ENCODE measurements at regions not wholly inside any gene's neighbourhood (a gene's known extent, or its start where the extent isn't known, plus 50 kb on each side); places are given as distances from the start of the nearest gene placed in this dataset.

DNA sequence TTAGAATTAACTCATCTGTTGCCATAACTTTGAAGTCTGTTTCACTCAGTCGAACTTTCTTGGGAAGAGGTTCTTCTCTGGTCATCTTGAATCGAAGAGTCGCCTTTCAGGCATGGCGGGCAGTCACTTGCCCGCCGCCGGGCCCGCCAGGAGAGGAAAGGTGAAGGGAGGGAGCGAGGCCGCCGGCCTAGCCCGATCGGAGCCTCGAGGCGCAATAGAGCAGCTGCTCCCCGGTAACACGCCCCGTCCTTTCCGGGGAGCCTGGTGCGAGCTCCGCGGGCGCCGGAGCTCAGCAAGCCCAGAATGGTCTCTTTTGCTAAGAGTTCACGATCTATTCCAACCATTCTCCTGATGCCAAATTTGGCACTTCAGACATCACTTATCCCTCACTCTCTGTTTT is 591.8 kb downstream of the TFAP2B start:
- DNase-seq (ENCODE audit: low spot score): no peak

GRCh38 chr6:51411496-51412125 is 592.9 kb downstream of the TFAP2B start:
- no peak for DNase-seq (ENCODE audit: low spot score)

DNA sequence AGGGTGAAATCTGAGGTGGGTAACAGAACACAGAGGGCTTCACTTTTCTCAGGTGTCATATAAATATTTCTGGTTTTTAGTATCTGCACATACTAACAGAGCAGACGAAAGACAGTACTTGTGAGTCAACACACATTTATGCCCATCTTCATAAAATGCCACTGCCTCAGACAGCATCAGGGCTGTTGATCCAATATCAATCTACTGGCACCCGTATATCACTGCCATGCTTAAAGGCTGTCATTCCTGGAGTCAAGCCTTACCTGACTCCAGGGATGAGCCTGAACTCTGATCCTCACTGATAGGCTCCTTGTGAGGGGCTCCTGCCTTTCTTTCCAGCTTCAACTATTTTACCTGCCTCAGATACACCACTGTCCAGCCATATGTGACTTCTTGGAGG is 595.7 kb downstream of the TFAP2B start:
- DNase-seq (ENCODE audit: low spot score): no peak

DNA sequence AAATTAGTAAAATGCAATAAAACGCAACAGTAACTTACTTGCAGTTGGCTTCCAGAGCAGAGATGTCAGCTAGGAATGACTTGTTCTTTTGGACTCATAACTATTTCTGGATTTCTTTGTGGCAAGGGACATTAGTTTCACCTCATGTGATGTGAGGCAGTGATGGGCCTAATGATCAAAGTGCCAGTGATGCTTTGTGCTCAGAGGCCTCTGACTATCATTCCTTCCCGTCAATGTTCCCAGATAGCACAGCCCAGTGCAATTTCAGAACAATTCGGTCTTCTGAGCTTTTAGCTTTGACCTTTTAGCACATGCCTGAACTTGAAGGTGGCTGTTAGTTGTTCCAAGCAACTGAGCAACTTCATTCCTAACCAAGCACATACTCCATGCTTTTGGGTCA is 596.8 kb downstream of the TFAP2B start:
- DNase-seq (ENCODE audit: low spot score): no peak

- no peak for DNase-seq (ENCODE audit: low spot score)
Measured at GRCh38 chr6:51429017-51429712, 610.5 kb downstream of the TFAP2B start.

DNA sequence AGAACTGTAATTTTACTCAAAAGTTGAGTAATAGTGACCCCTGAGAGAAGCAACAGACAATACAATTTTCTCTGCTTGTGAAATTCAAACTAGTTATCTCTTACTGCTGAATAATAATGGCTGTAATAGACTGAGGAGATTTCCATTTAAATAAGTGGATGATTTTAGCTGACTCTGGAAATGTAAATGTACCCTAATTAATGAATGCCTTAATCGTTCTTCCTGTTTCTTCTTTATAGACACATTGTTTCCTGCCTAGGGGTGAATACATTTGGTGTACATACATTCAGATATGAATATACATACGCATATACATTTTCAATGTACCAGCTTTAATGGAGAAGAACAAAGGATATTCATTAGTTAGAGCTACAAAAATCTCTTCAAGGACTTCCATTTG is 611.9 kb downstream of the TFAP2B start:
- DNase-seq (ENCODE audit: low spot score): no peak

DNA sequence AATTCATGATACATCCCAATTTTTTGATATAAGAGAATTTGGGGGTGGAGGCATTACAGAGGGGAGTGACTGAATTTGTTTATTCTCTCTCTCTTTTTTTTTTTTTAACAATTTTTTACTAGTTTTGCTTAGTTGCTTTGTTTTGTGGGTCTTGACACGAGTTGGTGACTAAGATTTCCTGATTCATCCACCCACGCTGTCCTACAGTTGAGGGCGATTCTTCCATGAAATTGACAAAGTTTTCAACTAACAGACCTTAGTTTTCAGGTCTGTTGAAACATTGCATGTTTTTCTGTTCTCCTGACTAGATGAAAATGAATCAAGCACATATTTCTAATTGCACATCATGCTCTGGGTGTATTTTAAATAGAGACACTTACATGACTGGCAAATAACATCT is 613.8 kb downstream of the TFAP2B start:
- no peak for DNase-seq (ENCODE audit: low spot score)

- DNase-seq (ENCODE audit: low spot score): no peak
Measured at GRCh38 chr6:51450248-51450957, 631.7 kb downstream of the TFAP2B start.

DNA sequence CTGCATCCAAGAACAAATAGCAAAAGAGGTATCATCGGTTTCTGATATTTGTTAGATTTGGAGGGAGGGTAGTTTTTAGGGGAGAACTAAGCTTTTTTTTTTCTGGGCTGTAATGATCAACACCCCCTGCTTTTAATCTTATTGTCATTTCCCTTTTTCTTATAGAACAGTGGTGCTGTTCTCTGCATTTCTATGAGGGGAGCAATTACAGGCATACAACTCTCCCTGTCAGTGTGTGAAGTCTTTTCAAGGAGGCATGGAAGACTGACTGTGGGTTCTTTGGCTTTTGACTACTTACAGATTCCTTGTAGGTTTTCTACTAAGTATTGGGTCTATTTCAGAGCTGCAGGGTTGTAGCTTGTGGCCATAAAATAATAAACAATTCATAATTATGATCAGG is 632.3 kb downstream of the TFAP2B start:
- DNase-seq (ENCODE audit: low spot score): no peak

DNA sequence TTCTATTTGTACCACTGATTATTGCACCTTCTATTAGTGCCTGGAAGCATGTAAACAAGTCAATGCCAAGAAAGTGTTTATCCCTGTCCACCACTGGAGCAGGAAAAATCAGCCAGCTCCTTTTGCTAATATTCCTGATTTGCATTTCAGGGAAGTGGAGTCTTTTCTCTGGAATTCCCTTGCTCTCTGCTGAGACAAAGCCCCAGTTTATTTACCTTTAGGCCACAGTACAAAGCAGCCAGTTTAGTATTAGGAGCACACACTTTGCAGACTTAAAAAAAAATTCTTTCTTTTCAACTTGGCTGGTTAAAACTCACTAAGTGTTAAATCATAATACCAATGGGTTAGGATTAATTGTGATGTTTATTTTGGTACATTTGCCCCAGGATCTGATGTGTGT is 631.1 kb downstream of the PKHD1 start:
- no peak for DNase-seq (ENCODE audit: low spot score)

- DNase-seq (ENCODE audit: low spot score): no peak
Measured at GRCh38 chr6:51459958-51460357, 627.5 kb downstream of the PKHD1 start.

DNA sequence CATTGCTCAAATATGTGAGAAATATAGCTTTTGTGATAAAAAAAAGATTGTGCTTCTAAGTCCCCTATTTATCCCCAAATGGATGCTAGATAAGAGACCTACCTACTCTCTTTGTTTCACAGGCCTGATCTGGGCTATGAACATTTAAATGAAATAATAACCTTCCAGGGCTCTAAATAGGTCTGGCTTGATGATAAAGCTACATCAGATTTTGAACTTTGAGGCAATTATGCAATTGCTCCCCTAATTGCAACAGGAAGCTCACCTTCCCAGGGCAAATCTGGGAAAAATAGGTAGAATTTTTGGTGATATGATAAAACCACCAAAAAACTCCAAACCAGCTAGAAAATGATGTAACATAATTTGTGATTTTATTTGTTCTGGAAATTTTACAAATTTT is 624.5 kb downstream of the PKHD1 start:
- no peak for DNase-seq (ENCODE audit: low spot score)

- DNase-seq (ENCODE audit: low spot score): no peak
Measured at GRCh38 chr6:51463321-51463720, 624.1 kb downstream of the PKHD1 start.

DNA sequence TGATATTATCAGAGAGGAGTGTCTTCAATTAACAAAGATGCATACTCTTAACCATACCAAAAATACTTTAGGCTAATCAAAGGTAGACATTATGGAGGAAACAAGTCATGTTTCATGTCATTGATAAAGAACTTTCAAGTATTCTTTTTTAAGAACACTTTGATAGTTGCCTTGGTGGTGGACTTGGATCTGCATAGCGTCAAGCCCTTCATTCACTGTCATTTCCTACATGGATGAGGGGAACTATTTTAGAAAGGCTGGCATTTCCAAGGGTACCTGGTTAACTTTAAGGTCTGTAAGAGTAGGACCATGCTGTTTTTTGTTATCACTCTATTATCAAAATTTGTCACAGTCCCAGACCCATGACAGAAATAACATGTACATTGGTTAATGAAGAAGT is 622.5 kb downstream of the PKHD1 start:
- DNase-seq (ENCODE audit: low spot score): no peak

DNA sequence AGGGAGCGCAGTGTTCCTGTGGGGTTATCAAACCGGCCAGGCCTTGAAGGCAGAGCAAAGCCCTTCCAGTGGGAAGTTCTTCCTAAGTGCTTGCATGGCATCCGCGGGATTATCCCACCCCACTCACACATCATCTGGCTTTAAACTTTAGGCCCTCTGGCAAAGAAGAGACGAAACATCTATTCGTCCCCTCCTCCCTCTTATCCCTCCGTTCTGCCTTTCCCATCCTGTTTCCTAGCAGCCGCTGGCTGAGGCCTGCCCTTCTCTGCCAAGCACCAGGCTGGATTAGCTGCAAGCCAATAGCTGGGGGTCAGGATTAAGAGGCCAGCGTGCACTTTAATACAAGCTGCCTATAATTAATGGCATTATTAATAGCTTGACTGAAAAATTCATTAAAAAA is 621.0 kb downstream of the PKHD1 start:
- DNase-seq (ENCODE audit: low spot score): peak; percentile 32

- no peak for DNase-seq (ENCODE audit: low spot score)
Measured at GRCh38 chr6:51467231-51467952, 620.0 kb downstream of the PKHD1 start.

GRCh38 chr6:51468704-51469103 is 618.7 kb downstream of the PKHD1 start:
- DNase-seq (ENCODE audit: low spot score): no peak

GRCh38 chr6:51472745-51473487 is 614.5 kb downstream of the PKHD1 start:
- no peak for DNase-seq (ENCODE audit: low spot score)

DNA sequence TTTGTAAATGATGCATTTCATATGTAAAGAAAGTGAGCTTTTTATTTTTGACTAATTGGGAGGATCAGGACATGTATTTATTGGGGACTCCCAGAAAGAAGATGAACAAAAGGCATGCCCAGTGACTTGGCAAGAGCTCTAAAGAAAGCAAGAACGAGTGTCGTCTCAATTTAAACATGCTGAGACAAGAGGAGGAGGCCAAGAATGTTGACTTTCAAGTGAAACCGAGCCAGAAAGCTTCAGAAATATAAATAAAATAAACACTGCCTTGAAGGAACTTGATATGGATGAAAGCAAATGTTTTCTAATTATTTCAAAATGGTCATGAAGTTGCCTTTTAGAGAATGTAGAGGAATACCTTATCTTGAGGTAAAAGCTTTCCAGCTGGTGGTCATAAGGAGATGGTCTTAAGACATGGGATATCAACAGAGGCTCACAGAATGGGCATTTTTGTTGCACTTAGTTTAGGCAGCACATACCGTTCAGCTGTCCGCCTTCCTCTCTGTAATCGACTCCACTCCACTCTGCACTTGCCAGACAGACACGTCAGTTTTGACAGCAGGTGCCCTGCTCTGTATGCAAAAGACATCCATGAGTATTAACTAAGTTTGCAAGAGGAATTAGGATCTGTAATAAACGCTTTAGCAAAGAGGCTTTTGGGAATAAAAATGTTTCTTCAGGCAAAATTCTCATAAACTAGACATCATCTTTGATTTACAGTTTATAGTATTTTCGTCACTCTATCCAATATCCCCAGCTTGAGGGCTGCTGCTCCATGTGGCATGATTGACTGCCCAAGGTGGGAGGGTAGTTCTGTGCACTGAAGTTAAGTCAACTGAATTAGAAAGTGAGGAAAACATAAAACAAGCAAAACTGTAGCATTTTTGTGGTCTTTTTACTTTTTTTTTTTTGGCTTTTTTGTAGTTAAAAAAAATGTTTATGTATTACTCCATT is 613.1 kb downstream of the PKHD1 start:
- DNase-seq (ENCODE audit: low spot score): no peak

GRCh38 chr6:51477711-51478311 is 609.6 kb downstream of the PKHD1 start:
- DNase-seq (ENCODE audit: low spot score): no peak

All from Ammon's horn (tissue), 1 donor.